ENCODE measurements at regions not wholly inside any gene's neighbourhood (a gene's known extent, or its start where the extent isn't known, plus 50 kb on each side); places are given as distances from the start of the nearest gene placed in this dataset.

- TF ChIP-seq ARNTL (CRISPR knock-in tag; IDR thresholded peaks at IDR 0.05; ENCODE audit: borderline replicate concordance, low read depth) (no peak), ZNF565 (CRISPR knock-in tag; conservative IDR thresholded peaks at IDR 0.05; ENCODE audit: low read depth) (no peak), RARB (CRISPR knock-in tag; IDR thresholded peaks at IDR 0.05) (no peak), ZC3H10 (CRISPR knock-in tag; IDR thresholded peaks at IDR 0.05) (no peak), POU6F1 (CRISPR knock-in tag; IDR thresholded peaks at IDR 0.05; ENCODE audit: borderline replicate concordance, low read depth) (no peak), GLIS3 (CRISPR knock-in tag; IDR thresholded peaks at IDR 0.05) (no peak), ISL1 (CRISPR knock-in tag; IDR thresholded peaks at IDR 0.05) (no peak), BACH2 (CRISPR knock-in tag; IDR thresholded peaks at IDR 0.05; ENCODE audit: borderline replicate concordance) (no peak), ZFP30 (CRISPR knock-in tag; IDR thresholded peaks at IDR 0.05) (no peak), SNAI2 (CRISPR knock-in tag; IDR thresholded peaks at IDR 0.05) (no peak)
- TF ChIP-seq, protein P1, sequence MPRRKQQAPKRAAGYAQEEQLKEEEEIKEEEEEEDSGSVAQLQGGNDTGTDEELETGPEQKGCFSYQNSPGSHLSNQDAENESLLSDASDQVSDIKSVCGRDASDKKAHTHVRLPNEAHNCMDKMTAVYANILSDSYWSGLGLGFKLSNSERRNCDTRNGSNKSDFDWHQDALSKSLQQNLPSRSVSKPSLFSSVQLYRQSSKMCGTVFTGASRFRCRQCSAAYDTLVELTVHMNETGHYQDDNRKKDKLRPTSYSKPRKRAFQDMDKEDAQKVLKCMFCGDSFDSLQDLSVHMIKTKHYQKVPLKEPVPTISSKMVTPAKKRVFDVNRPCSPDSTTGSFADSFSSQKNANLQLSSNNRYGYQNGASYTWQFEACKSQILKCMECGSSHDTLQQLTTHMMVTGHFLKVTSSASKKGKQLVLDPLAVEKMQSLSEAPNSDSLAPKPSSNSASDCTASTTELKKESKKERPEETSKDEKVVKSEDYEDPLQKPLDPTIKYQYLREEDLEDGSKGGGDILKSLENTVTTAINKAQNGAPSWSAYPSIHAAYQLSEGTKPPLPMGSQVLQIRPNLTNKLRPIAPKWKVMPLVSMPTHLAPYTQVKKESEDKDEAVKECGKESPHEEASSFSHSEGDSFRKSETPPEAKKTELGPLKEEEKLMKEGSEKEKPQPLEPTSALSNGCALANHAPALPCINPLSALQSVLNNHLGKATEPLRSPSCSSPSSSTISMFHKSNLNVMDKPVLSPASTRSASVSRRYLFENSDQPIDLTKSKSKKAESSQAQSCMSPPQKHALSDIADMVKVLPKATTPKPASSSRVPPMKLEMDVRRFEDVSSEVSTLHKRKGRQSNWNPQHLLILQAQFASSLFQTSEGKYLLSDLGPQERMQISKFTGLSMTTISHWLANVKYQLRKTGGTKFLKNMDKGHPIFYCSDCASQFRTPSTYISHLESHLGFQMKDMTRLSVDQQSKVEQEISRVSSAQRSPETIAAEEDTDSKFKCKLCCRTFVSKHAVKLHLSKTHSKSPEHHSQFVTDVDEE (CRISPR knock-in tag; IDR thresholded peaks at IDR 0.05), result no peak
- TF ChIP-seq, protein P2, sequence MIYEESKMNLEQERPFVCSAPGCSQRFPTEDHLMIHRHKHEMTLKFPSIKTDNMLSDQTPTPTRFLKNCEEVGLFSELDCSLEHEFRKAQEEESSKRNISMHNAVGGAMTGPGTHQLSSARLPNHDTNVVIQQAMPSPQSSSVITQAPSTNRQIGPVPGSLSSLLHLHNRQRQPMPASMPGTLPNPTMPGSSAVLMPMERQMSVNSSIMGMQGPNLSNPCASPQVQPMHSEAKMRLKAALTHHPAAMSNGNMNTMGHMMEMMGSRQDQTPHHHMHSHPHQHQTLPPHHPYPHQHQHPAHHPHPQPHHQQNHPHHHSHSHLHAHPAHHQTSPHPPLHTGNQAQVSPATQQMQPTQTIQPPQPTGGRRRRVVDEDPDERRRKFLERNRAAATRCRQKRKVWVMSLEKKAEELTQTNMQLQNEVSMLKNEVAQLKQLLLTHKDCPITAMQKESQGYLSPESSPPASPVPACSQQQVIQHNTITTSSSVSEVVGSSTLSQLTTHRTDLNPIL (CRISPR knock-in tag; IDR thresholded peaks at IDR 0.05; ENCODE audit: low read depth), result no peak
These were observed 437.6 kb downstream of the PTPRU start for GRCh38 chr1:29673669-29674626.
